Keratinocyte (primary cell): ENCODE measurements at regions not wholly inside any gene's neighbourhood (a gene's known extent, or its start where the extent isn't known, plus 50 kb on each side); places are given as distances from the start of the nearest gene placed in this dataset.

Experiments
- DNase-seq: peaks from one replicate; pipeline ENCODE4 v3.0.0-alpha.2; 2011; ENCODE audit warnings: low read depth, missing footprints, low spot score
- FAIRE-seq: peaks from 2 replicates; lab custom pipeline; 2011; peaks lifted over from hg19 to GRCh38; lab: Jason Lieb, UNC
- H2AFZ ChIP-seq: 2 replicates; pipeline ENCODE4 v1.6.0; 2012; ENCODE audit warnings: low read length, control low read depth, inconsistent platforms; ENCODE audit not compliant: control insufficient read depth
- H3K27ac ChIP-seq: 2 replicates; pipeline ENCODE4 v1.5.1; 2011; ENCODE audit warnings: low read length; ENCODE audit not compliant: control insufficient read depth, insufficient read depth
- H3K27me3 ChIP-seq: 3 replicates; pipeline ENCODE4 v1.6.0; 2011; ENCODE audit warnings: low read length; ENCODE audit not compliant: control insufficient read depth, insufficient read depth; ENCODE audit errors: extremely low read depth
- H3K36me3 ChIP-seq, 2 experiments: 2 replicates in 1 of 2; 3 replicates in 1 of 2; pipeline ENCODE4 v1.5.1; 2011; ENCODE audit warnings: low read length in 2 of 2, mild to moderate bottlenecking in 1 of 2; ENCODE audit not compliant: control insufficient read depth in 2 of 2, insufficient read depth in 2 of 2; ENCODE audit errors: extremely low read depth in 1 of 2
- H3K4me1 ChIP-seq: 3 replicates; pipeline ENCODE4 v1.5.1; 2011; ENCODE audit warnings: low read length; ENCODE audit not compliant: control insufficient read depth, insufficient read depth; ENCODE audit errors: extremely low read depth
- H3K4me2 ChIP-seq: 3 replicates; pipeline ENCODE4 v1.6.0; 2011; ENCODE audit warnings: low read depth, low read length; ENCODE audit not compliant: control insufficient read depth, insufficient read depth; ENCODE audit errors: extremely low read depth
- H3K4me3 ChIP-seq, 3 experiments: fragments of 200-600 bp in 1 of 3; sonication (generic) in 1 of 3; 2 replicates in 2 of 3; 3 replicates in 1 of 3; pipeline ENCODE4 v1.5.1; 2011 to 2016; ENCODE audit warnings: low read length in 3 of 3, mild to moderate bottlenecking in 3 of 3, control low read depth in 2 of 3, inconsistent platforms in 1 of 3, low read depth in 1 of 3, mixed read lengths in 1 of 3, mixed run types in 1 of 3, moderate library complexity in 1 of 3; ENCODE audit not compliant: control insufficient read depth in 2 of 3, insufficient read depth in 2 of 3; ENCODE audit errors: extremely low read depth in 1 of 3
- H3K79me2 ChIP-seq: 2 replicates; pipeline ENCODE4 v1.6.0; 2012; ENCODE audit warnings: low read length; ENCODE audit not compliant: control insufficient read depth, insufficient read depth
- H3K9ac ChIP-seq: 3 replicates; pipeline ENCODE4 v1.6.0; 2011; ENCODE audit warnings: low read length; ENCODE audit not compliant: control insufficient read depth, insufficient read depth; ENCODE audit errors: extremely low read depth
- H3K9me1 ChIP-seq: 3 replicates; pipeline ENCODE4 v1.6.0; 2011; ENCODE audit warnings: low read length; ENCODE audit not compliant: control insufficient read depth, insufficient read depth; ENCODE audit errors: extremely low read depth
- H3K9me3 ChIP-seq: 2 replicates; pipeline ENCODE4 v1.5.1; 2012; ENCODE audit warnings: low read depth, low read length; ENCODE audit not compliant: control insufficient read depth
- H4K20me1 ChIP-seq: 3 replicates; pipeline ENCODE4 v1.6.0; 2011; ENCODE audit warnings: low read length; ENCODE audit not compliant: control insufficient read depth, insufficient read depth; ENCODE audit errors: extremely low read depth
- EZH2 ChIP-seq: IDR thresholded peaks from one replicate; pipeline ENCODE4 v1.6.1; 2012; ENCODE audit warnings: inconsistent platforms, mild to moderate bottlenecking, low read length, moderate library complexity
- dilution Hi-C: fragments of 300-500 bp; cut with MboI; formaldehyde crosslinking; loops from one replicate; pipeline ENCODE4 v1.7.0; 2020; ENCODE audit warnings: low sequenced_read_pairs; ENCODE audit not compliant: extremely low pct_ligation_motif_present
- TF ChIP-seq, protein P1 (sequence below), 3 experiments: IDR thresholded peaks in 1 of 3; conservative IDR thresholded peaks in 1 of 3; optimal IDR thresholded peaks in 1 of 3; 2 replicates in 2 of 3; 3 replicates in 1 of 3; pipeline versions ENCODE3 to v1.5.1; 2011; ENCODE audit warnings: low read length in 3 of 3, mild to moderate bottlenecking in 3 of 3, moderate library complexity in 2 of 3, control low read depth in 1 of 3, inconsistent platforms in 1 of 3; ENCODE audit not compliant: insufficient read depth in 2 of 3; ENCODE audit errors: extremely low read depth in 1 of 3

DNA sequence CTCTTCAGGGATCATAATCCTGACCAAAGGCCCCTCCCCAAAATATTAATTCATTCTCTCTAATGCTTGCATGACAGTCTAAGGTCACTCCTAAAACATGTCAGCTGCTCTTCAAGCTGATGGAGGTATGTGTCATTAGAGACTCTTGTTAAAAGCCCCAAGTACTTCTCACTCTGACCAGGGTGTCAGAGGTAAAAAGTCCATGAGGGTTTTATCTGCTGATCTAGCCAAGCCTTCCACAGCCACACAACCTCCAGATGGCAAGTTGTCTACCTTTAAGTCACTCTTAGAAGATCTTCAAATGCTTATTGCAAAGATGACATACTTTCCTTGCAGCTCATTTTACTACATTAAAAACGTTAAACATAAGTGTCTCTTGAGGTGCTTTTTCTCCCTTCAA, 83.6 kb upstream of the ETAA1 start:
- Histone ChIP-seq H3K27me3 (no peaks in the 10 kb centered on the region), H3K4me3 (no peak overlapping the region), H3K4me1 (peaks cover 8% of the 10 kb centered on the region), H3K9me1 (no peaks in the 10 kb centered on the region), H3K36me3 (no peaks in the 10 kb centered on the region), H3K4me2 (no peak overlapping the region), H3K79me2 (no peaks in the 10 kb centered on the region), H2AFZ (no peak overlapping the region), H3K9me3 (no peaks in the 10 kb centered on the region), H4K20me1 (no peaks in the 10 kb centered on the region), H3K9ac (no peak overlapping the region), H3K27ac (no peak overlapping the region)
- TF ChIP-seq, protein P1, sequence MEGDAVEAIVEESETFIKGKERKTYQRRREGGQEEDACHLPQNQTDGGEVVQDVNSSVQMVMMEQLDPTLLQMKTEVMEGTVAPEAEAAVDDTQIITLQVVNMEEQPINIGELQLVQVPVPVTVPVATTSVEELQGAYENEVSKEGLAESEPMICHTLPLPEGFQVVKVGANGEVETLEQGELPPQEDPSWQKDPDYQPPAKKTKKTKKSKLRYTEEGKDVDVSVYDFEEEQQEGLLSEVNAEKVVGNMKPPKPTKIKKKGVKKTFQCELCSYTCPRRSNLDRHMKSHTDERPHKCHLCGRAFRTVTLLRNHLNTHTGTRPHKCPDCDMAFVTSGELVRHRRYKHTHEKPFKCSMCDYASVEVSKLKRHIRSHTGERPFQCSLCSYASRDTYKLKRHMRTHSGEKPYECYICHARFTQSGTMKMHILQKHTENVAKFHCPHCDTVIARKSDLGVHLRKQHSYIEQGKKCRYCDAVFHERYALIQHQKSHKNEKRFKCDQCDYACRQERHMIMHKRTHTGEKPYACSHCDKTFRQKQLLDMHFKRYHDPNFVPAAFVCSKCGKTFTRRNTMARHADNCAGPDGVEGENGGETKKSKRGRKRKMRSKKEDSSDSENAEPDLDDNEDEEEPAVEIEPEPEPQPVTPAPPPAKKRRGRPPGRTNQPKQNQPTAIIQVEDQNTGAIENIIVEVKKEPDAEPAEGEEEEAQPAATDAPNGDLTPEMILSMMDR (optimal IDR thresholded peaks at IDR 0.05 in 1 of 3, IDR thresholded peaks at IDR 0.05 in 1 of 3, conservative IDR thresholded peaks at IDR 0.05 in 1 of 3; ENCODE audit: extremely low read depth in 1 of 3, insufficient read depth in 2 of 3, low read length in 3 of 3), result no peak
- TF ChIP-seq EZH2, result no peak
- DNase-seq, result no peak
- dilution Hi-C loops, result no loop called here
- FAIRE-seq, result no peak

DNA sequence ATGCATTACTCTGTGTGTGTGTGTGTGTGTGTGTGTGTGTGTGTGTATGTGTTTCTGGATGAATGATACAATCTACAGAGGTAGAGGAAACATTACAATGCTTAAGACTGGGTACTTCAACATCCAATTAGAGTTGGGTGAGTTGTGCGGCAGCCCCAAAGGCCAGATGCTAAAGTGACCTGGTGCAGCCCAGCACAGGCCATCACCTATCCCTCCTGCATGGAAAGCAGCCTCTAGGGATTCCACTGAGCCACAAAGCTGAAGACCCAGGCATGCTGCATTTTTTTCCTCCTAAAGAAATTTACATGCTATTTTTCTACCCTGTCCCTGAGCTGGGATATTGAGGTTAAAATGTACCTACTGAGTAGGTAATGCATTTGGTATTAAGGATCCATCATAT, 79.1 kb upstream of the ETAA1 start:
- no peaks in the 10 kb centered on the region for H4K20me1 ChIP-seq
- dilution Hi-C loops, result no loop called here
- TF ChIP-seq, protein P1 (optimal IDR thresholded peaks at IDR 0.05 in 1 of 3, IDR thresholded peaks at IDR 0.05 in 1 of 3, conservative IDR thresholded peaks at IDR 0.05 in 1 of 3; ENCODE audit: extremely low read depth in 1 of 3, insufficient read depth in 2 of 3, low read length in 3 of 3), result no peak
- no peak for TF ChIP-seq EZH2

More for the DNA sequence above, 79.1 kb upstream of the ETAA1 start:
- Histone ChIP-seq H3K27ac (no peak overlapping the region), H3K27me3 (no peaks in the 10 kb centered on the region), H3K36me3 (no peaks in the 10 kb centered on the region), H3K4me2 (no peak overlapping the region), H3K4me3 (no peak overlapping the region), H3K9me3 (no peaks in the 10 kb centered on the region), H2AFZ (no peak overlapping the region), H3K79me2 (no peaks in the 10 kb centered on the region), H3K9ac (no peak overlapping the region), H3K4me1 (no peaks in the 10 kb centered on the region), H3K9me1 (no peaks in the 10 kb centered on the region)
- DNase-seq (no peak), FAIRE-seq (no peak)
